HG03469 (cell line): ENCODE measurements at regions not wholly inside any gene's neighbourhood (a gene's known extent, or its start where the extent isn't known, plus 50 kb on each side); places are given as distances from the start of the nearest gene placed in this dataset.

Source experiments
- ATAC-seq: cut with Tn5 transposase; IDR thresholded peaks from one replicate; pipeline ENCODE4 v1.9.1; 2021; ENCODE audit warnings: mild to moderate bottlenecking, moderate library complexity, moderate number of reproducible peaks; ENCODE audit not compliant: unreplicated experiment

DNA sequence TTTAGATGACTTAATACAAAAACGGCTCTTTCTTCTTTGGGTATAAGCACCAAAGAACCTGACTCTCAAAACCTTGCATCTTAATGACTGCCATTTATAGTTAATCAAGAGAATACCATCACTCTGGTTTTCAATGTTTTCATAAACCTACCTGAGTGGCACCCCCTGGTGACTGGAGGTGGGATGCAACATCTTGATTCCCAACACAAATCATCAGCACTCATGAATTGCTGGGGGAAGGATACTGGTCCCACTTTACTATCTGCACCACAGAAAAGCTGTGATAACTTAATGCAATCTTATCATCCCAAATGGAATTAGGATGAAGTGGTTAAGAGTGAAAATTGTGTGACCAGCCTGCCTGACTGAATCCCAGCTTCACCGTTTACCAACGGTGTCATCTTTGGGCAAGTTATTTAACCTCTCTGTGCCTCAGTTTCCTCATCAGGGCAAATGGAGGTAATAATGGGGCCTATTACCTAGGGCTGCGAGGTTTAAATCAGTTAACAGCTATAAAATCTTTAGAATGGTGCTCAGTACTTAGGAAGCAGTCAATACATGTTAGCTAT, 366.4 kb downstream of the KLF12 start:
- ATAC-seq = no peak

DNA sequence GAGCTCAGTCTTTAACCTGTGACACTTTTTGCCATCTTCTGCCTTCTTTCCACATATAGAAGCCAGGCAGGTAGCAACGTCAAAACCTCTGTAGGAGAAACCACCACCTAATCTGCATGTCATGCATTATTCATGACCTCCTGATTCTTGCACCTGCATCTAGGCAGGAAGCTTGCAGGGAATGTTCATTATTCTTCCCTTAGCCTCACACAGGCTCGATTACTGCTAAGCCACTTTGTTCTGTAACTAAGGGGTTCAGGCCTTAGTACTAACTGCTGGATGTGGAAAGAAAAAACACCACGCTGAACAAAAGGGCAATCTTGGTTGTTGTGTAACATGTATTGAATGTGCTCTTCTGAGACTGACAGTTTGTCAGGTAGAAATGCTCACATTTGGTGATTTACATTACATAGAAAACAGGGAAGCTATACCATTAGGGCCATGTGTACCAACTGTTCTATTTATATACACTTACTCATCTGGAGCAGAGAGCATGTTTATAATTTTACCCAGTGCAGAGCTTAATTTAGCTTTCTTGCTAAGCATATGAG, 366.9 kb downstream of the KLF12 start:
- ATAC-seq = no peak

DNA sequence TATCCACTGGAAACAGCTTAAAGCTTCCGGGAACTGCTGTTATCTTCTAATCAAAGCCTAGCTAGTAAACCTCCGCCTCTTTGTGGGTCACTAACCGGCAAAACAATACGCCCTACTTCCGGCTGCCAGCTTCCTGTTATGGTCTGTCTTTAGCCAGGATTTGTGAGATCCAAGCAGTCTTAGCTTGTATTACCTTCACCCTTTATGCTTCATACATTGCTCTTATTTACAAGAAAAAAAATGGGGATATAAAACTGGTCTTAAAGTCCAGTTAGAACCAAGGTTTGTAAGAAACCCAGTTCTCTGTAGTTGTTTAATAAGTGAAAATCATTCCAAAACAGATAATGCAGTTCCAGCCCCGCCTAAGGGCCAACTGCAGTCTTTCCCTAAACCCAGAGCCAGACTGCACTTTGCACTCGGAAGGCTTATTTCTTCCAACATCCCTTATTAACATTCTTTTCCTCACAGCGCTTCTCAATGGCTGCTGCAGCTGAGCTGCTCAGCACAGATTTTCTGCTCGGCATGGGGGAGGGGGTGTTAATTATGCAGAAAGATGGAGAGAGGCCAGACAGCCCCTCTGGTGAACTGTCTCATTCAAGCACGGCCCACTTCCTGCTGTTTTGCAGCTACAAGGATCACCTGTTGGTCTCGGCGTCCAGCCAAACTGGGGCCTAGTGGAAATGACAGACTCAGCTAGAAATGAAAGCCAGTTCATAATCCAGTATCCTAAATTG, 368.4 kb downstream of the KLF12 start:
- peak; percentile 61 for ATAC-seq

DNA sequence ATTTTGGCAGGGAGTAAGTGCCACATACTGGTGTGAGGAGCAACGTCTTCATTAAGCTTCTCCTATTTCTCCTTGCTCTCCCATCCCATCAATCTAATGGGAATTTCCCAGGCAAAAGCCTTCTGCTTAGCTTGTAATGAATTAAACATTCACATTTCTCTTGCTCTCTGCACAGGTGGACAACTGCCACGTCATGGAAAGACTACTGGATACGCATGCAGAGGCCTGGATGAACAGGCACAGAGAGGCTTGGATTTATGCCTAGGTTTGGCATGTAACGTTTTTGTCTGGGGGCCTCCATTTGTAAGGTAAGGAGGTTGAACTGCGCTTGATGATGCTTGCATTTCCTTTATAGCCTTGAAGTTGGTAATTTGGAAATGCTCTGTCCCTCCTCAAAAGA, 374.8 kb downstream of the KLF12 start:
- no peak for ATAC-seq

DNA sequence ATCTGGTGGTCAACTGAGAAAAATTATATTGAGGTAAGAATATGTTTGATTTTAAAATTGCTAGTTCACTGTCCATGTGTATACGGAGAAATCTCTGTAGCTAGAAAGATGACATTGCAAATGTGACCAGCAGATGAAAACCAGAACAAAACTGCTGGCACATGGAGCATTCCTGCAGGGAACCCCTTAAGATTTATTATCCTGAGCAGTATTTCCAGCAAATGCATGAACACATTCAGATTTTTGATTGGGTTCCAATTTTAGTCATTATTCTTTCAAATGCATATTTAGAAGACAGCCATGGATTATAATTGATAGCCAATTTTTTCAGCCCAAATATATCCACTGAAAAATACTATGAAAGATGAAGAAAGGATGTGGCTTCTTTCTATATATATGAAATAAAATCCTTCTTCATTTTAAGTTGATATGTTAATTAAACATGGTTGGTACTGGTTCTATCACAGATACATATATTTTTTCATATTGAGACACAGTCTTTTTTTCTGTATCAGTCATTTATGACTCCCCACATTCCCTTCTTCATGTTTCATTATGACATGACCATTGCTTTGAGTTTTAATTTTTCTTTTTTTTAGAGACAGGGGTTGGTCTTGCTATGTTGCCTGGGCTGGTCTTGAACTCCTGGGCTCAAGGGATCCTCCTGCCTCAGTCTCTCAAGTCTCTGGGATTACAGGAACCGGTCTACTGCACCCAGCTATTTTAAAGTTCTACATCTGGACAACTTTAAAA, 376.5 kb downstream of the KLF12 start:
- no peak for ATAC-seq

DNA sequence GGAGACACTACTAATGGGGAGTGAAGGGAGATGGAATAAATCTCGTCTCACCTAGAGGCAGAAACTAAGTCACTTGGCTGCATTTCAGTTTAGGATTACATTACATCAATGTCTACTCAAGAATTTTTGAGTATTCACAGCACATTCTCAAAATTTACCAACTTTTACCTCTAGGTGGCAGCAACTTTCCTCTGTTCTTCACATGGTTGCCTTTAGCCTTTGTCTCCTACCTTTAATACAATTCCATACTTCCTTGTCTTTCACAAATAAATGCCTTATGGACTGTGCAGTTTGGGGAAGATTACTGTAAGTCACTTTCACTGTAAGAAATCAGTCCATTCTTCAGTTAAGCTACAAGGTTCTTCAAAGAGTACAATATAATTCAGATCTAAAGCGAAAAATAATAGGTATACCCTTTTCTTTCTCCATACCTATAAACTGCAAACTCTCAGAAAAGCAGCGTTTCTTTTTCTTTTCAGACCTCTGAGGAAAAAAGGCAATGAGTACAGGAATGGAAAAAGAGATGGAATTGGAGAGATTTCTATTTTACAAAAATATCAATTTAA, 379.4 kb downstream of the KLF12 start:
- no peak for ATAC-seq

DNA sequence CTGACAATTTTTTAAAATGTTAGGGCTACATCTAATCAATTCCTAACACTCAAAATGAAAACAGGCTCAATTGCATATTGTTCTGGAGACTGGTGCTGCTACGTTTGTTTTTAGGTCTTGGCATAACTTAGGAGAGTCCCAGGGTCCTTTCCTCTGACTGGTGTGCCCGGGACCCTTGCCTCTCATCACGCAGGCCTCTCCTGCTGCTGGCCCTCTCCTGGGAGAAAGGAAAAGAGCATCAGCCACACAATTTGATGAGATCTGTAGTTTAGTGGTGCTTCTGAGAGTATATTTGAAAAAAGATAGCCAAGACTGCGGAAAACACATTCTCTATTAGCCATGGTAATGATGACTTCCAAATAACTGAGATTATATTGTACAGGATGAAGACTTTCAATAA, 380.0 kb downstream of the KLF12 start:
- no peak for ATAC-seq

DNA sequence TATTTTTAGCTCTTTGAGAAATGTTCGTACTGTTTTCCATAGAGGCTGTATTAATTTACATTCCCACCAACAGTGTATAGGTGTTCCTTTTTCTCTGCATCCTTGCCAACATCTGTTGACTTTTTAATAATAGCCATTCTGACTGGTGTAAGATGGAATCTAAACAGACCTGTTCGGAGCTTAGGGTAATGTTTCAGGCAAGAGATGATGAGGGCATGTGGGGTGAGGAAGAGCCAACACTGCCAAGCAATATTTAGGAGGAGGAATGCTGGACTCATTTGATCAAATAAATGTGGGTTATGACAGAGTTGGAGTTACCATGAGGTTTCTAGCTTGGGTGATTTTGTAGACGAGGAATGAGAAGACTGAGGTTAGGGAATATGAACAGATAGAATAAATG, 382.9 kb downstream of the KLF12 start:
- no peak for ATAC-seq

DNA sequence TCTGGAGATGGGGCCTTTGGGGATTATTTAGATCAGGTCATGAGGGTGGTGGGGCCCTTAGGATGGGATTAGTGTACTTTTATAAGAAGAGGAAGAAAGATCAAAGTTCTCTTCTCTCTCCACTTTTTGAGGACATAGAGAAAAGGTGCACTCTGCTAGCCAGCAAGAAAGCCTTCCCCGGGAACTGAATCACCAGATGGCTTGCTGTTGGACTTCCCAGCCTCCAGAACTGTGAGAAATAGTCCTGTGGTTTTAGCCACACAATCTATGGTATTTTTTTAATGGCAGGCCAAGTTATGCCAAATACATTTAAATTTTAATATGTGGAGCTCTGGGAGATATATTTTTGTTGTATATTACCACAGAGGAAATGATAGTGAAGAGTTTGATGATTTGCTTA, 385.8 kb downstream of the KLF12 start:
- no peak for ATAC-seq

DNA sequence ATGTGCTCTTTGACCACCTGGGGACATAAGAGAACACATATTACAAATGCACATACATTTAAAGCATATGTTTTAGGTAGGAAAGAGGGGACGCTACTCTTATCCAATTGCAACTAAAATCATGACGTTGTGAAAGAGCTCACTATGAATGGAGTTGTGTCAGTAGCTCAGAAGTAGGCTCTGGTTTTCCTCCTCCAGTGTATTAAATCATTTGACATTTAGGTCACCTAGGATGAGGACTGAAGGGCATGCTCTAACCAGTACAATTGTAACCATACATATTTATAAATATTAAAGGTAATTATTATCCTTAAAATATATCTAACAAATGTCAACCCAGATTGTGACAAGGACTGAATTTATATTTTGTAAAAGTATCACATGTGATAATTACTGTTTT, 389.0 kb downstream of the KLF12 start:
- ATAC-seq = no peak

DNA sequence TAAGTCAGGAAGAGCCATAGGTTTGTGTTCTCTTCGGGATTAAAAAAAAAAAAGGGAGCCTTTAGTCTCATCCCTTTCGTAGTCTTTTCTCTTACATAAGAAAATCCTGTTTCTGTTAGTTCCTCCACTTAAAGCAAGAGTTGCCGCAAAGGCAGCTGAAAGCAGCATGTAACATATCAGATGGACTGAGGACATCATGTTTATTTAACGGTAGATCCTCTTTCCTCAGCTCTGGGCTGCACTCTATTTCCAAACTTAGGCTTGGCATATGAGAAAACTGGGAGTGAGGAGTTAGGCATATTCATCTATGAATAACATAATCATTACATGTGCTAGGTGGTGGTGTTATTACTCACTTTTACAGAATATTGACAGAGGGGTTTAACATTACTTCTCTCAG, 391.2 kb downstream of the KLF12 start:
- no peak for ATAC-seq

DNA sequence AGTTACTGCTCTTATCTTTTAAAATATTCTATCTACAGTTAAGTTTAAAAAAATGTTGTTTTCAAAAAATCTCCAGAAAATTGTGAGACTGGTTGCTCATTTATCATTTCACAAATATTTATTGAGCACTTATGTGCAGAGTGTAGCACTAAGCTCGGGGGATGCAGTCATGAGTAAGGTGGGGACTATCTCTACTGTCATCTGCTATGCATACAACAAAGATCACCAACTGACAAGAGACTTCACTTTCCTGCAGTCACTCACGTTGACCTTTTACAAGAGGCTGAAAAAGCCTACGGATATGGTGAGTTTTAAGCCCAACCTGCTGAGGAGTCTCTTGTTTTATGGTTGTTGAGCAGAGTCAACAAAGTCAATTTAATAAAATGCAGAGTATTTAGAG, 392.5 kb downstream of the KLF12 start:
- no peak for ATAC-seq

DNA sequence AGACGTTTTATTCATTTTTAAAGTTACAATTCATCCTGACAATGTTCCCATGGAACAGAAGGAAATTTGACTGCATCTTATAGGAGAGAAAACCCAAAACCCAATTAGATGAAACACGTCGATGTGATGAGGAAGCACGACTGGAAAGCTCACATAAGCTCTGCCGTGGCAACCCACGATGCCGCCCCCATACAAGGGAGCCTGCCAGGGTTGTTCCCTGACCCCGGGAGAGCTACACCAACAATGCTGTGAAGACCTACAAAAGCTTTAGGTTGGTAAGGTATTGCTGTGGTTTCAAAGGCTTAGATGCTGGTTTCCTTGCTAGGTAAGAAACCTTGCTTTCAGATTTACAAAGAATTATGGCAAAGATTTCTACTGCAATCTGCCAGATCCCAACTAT, 393.1 kb downstream of the KLF12 start:
- no peak for ATAC-seq

DNA sequence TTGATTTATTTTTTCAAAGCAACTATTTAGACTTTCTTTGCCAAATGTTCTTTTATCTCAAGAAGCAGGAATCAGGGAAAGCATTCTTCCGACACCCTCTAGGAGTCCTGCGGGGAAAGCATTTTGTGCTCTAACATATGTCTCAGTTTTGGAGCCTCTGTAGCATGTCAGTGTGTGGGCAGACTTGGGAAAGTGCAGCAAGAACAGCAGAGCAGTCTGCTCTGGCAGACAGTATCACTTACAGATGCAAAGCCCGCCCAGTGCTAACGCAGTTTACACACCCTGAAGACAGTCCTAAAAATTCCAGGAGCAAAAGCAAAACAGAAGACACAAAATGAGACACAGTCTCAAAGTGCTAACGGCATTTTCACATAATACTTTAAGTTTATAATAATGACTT, 393.5 kb downstream of the KLF12 start:
- ATAC-seq = no peak

DNA sequence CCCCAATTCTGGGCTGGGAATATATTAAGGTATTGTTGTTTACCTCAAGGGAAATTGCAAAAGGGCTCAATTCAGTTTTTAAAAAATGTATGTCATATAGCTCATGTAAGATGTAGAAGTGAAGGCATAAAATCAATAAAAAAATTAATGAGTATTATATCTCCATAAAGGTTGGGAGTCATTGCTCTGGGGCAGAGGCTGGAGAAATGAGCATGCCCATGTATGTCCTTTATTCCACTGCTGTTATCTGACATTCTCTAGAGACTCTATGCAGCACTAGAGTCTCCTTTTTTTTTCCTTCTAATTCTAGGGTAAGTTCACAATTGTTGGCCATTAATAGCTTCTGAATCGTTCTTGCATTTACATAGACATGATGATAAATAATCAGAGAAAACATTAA, 394.8 kb downstream of the KLF12 start:
- ATAC-seq = no peak

DNA sequence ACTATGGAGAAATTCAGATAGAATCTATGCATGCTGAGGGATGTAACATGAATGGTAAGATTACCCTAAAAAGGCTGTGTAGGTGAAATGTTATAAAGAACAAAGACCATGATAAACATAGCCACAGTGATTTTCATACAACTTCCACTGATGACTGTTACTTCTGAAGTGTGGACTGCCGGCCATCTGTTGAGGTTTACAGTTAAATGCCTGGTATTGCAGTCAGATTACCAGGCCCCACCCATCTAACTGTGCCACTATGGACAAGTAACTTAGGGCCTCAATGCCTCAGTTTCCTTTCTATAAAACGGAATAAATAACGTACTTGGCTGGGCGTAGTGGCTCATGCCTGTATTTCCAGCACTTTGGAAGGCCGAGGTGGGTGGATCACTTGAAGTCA, 395.6 kb downstream of the KLF12 start:
- ATAC-seq = no peak

DNA sequence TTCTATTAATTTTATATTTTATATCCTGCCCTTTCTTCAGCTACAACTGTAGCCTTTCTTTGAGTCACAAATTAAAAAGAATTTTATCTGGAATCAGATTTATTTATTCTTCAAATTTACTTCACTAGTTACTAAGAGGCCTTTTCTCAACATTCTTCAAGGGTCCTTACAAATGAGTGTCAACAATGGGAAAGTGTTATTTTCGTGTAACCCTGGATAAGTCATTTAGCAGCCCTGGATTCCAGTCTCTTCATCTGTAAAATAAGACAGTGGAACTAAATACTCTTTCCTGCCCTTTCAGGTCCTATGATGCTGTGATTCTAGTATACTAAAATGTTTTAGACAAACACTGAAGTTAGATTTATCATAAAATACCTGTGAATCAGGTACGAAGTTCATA, 397.0 kb downstream of the KLF12 start:
- ATAC-seq = no peak

DNA sequence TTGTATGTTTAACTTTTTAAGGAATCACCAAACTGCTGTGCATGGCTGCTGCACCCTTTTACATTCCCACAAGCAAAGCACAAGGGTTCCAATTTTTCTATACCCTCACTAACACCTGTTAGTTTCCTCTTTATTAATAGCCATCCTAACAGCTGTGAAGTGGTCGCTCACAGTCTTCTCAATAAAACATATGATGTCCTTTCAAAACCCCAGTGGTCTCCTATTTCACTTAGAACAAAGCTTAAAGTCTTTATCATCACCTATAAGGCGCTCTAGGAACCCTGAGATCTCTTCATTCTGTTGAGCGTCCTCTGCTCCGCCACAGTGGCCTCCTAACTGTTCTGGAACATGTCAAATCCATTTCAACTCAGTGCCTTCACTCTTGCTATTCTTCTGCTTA, 400.5 kb downstream of the KLF12 start:
- no peak for ATAC-seq

DNA sequence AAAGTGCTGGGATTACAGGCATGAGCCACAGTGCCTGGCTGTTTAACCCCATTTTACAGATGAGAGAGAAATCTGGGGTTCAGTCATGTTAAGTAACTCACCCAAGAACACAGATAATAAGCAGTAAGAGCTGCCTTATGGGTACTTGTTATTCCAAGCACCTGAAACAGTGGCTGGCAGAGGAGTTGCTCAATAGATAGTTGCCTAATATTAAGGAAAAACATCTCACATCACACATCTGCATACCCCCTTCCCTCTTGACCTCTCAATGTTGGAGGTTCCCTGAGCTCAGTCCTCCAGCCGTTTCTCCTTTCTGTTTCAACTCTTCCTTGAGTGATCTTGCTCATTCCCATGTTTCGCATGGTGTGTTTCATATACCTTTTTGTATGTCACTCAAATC, 401.9 kb downstream of the KLF12 start:
- no peak for ATAC-seq

DNA sequence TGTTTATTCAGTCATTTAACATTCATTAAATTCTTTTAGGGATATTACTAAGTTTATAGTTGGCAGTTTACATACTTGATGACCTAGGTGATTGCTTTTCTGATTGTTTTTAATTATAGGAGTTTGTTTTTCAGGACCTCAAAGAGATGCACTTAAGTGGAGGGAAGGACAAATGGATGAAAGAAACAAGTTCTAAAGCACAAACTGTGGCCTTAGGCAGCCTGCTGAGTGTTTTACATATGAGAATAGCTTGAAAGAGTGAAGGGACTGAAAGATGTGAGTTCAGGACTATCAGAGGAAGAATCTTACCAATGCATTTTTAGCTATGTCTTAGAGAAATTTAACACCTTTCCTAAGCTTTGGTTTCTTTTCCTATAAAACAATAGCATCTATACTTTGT, 402.6 kb downstream of the KLF12 start:
- ATAC-seq = no peak

DNA sequence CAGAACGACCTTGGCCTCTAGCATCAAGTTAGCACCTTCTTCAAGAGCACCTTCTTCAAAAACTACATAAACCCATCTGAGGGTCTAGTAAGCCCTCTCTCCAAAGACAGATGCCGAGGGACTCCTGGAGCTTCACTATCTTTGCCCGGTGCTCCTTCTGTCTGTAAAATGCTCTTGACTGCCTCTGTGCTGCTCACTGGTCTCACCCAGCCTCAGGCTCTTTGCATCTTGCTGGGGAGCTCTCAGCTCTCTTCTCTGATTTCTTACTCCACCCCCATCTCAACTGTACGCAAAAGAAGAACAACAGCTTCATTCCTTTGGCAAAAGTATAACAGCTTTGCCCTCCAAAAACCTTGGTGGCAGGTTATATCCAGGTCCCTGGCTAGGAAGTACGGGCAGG, 404.2 kb downstream of the KLF12 start:
- ATAC-seq = no peak

DNA sequence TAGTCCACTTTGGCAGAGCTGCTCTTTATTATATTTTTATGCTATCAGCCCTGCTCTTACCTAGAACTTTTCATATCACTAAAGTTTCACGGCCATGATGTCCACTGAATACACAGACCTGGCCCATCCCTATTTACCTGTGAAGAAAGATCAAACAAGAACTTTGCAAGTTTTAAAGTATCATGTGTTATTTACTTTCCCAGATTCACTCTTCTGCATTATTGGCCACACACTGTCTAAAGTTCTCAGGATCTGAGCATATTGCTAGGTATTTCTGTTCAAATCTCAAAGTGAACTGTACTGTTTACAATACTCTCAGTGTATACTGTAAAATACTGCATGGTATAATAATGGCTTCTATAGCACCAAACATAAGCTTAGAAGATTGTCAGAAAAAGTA, 405.2 kb downstream of the KLF12 start:
- ATAC-seq = no peak
